GM18951 (cell line): ENCODE measurements at regions not wholly inside any gene's neighbourhood (a gene's known extent, or its start where the extent isn't known, plus 50 kb on each side); places are given as distances from the start of the nearest gene placed in this dataset.

Source experiments
- POLR2A ChIP-seq: IDR thresholded peaks from 4 replicates; pipeline ENCODE4 v1.6.1; 2011; ENCODE audit warnings: mild to moderate bottlenecking; ENCODE audit not compliant: insufficient read length, insufficient read depth; ENCODE audit errors: extremely low read depth
- in situ Hi-C: fragments of 300-500 bp; cut with MboI; formaldehyde crosslinking; loops from one replicate; pipeline ENCODE4 v1.12.0; 2022; ENCODE audit warnings: low sequenced_read_pairs, mixed read lengths, inconsistent platforms; ENCODE audit not compliant: unreplicated experiment

GRCh38 chr10:8225187-8225586 is 170.7 kb downstream of the GATA3 start:
- in situ Hi-C loops = no loop called here
- TF ChIP-seq POLR2A = no peak

GRCh38 chr10:8227246-8227645 is 172.8 kb downstream of the GATA3 start:
- no peak for TF ChIP-seq POLR2A
- in situ Hi-C loops = no loop called here

DNA sequence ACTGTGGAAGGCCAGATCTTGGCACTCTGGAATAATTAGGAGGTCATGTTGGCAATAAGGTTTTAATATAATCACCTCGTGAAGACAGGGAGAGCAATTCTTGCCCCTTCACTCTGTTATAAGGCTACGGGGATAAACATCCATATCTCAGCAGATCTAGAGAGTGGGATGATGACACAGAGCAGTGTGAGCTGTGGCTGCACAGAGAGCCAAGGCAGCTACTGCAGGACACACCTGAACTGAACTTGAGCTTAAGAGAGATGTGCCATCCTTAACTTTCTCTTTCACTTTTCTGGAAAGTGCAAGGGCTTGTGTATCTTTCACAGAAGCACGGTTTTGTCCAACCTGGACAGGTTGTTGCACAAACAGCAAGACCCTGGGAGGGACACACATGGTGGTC is 174.7 kb downstream of the GATA3 start:
- no peak for TF ChIP-seq POLR2A
- in situ Hi-C loops = no loop called here

DNA sequence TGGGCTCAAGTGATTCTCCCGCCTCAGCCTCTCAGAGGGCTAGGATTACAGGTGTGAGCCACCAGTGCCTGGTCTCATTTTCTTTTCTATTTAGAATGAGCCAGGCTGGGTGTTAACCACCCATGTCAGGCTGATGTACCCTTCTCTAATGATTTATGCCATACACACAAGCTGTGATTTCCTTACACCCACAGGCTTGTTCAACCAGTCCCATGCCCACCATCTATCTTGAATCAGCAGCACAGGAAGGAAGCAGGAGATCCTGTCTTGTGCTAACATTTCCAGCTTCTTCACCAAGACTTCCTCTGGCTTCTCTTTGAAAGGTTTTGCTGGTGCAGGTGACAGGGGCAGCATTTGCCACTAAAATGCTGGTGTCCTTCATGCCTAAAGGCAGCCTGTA is 176.4 kb downstream of the GATA3 start:
- TF ChIP-seq POLR2A = no peak

GRCh38 chr10:8233049-8233448 is 178.6 kb downstream of the GATA3 start:
- no peak for TF ChIP-seq POLR2A
- in situ Hi-C loops = no loop called here

More for the DNA sequence above, 176.4 kb downstream of the GATA3 start:
- in situ Hi-C loops = no loop called here

DNA sequence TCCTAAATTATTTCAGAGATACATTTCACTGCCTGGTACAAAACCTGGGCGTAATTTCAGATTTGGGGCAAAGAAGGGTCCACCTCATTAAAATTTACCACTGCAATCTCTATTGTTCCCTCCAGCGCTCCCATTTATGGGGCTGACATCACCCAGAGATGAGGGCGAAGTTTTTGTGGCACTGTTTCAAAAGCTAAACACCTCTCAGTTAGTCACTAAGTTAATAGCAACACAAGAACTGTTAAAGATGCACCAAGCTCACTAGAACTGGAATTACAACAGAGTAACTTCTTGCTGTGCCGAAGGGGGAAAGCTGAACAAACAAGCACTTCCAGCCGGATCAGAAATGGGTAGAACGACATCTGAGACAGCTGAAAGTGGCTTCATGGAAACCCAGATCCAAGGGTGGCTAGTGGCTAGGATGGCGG is 179.4 kb downstream of the GATA3 start:
- no peak for TF ChIP-seq POLR2A
- in situ Hi-C loops = no loop called here

- in situ Hi-C loops = no loop called here
Measured at GRCh38 chr10:8235253-8236027, 181.0 kb downstream of the GATA3 start.

GRCh38 chr10:8238986-8239385 is 184.5 kb downstream of the GATA3 start:
- in situ Hi-C loops = no loop called here
- no peak for TF ChIP-seq POLR2A

More at GRCh38 chr10:8235253-8236027, 181.0 kb downstream of the GATA3 start:
- no peak for TF ChIP-seq POLR2A

DNA sequence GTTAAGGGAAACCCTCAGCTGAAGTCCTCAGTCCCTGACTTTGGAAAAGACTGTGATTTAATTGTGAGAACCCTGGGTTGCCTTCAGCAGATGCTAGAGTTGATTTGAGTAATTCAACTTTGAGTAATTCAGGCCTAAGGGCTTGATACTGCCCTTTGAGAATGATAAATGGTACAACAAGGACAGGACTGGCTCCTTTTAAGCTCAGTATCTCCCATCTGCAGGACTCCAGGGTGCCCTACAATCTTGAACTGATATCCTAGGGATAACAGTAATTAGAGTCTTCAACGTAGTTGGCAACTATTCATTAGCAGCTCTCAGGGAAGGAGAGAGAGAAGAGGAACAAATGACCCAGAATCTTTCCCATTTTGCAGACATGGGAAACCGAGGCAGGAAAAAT is 186.4 kb downstream of the GATA3 start:
- no peak for TF ChIP-seq POLR2A
- in situ Hi-C loops = no loop called here

- no peak for TF ChIP-seq POLR2A
- in situ Hi-C loops = no loop called here
Measured at GRCh38 chr10:8242295-8242872, 187.9 kb downstream of the GATA3 start.

- in situ Hi-C loops = no loop called here
- no peak for TF ChIP-seq POLR2A
Measured at GRCh38 chr10:8245131-8245813, 190.8 kb downstream of the GATA3 start.

GRCh38 chr10:8245814-8246142 is 191.3 kb downstream of the GATA3 start:
- in situ Hi-C loops = no loop called here
- no peak for TF ChIP-seq POLR2A

GRCh38 chr10:8246548-8246947 is 192.1 kb downstream of the GATA3 start:
- in situ Hi-C loops = no loop called here
- no peak for TF ChIP-seq POLR2A

DNA sequence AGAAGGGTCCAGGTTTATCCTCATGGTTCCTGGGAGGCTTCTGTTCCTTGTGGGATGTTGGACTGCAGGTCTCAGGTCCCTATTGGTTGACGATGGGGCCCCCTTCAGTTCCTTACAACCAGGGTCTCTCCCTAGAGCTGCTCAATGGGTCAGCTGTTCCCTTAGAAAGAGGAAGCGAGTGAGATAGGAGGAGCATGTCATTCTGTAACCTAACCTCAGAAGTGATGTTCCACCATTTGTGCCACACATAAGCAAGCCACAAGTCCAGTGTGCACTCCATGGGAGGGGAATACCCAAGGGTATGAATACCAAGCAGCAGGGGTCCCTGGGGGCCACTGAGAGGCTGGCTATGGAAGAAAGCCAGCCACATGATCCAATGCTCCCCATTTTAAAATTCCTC is 192.7 kb downstream of the GATA3 start:
- no peak for TF ChIP-seq POLR2A
- in situ Hi-C loops = no loop called here
